Choroid plexus epithelial cell (primary cell): ENCODE measurements at regions not wholly inside any gene's neighbourhood (a gene's known extent, or its start where the extent isn't known, plus 50 kb on each side); places are given as distances from the start of the nearest gene placed in this dataset.

Experiments
- DNase-seq: peaks from one replicate; pipeline ENCODE4 v3.0.0-alpha.2; 2010; ENCODE audit warnings: low read depth
- H3K4me3 ChIP-seq: 2 replicates; pipeline ENCODE4 v1.5.1; 2011; ENCODE audit warnings: low read depth, mild to moderate bottlenecking, control low read depth, low read length, moderate library complexity
- CTCF ChIP-seq: conservative IDR thresholded peaks from 2 replicates; pipeline ENCODE4 v1.5.1; 2011; ENCODE audit warnings: low read depth, mild to moderate bottlenecking, control low read depth, inconsistent platforms, low read length, moderate library complexity

- TF ChIP-seq CTCF = no peak
- H3K4me3 ChIP-seq = no peak overlapping the region
- DNase-seq = no peak
Observed at GRCh38 chr7:26486153-26486552, 194.5 kb downstream of the SNX10 start.

- no peak overlapping the region for H3K4me3 ChIP-seq
- no peak for DNase-seq
- TF ChIP-seq CTCF = no peak
Observed at GRCh38 chr7:26487780-26488515, 196.3 kb downstream of the SNX10 start.

- no peak for DNase-seq
- TF ChIP-seq CTCF = no peak
Observed at GRCh38 chr7:26489391-26489790, 197.7 kb downstream of the SNX10 start.

GRCh38 chr7:26489906-26490639 lies 198.4 kb downstream of the SNX10 start:
- TF ChIP-seq CTCF = no peak
- no peak for DNase-seq
- H3K4me3 ChIP-seq = no peak overlapping the region

More at GRCh38 chr7:26489391-26489790, 197.7 kb downstream of the SNX10 start:
- H3K4me3 ChIP-seq = no peak overlapping the region

GRCh38 chr7:26490640-26491624 lies 199.3 kb downstream of the SNX10 start:
- TF ChIP-seq CTCF = no peak
- no peak overlapping the region for H3K4me3 ChIP-seq
- no peak for DNase-seq

GRCh38 chr7:26492816-26493215 lies 201.2 kb downstream of the SNX10 start:
- DNase-seq = no peak
- H3K4me3 ChIP-seq = no peak overlapping the region
- TF ChIP-seq CTCF = no peak
